ENCODE measurements at regions not wholly inside any gene's neighbourhood (a gene's known extent, or its start where the extent isn't known, plus 50 kb on each side); places are given as distances from the start of the nearest gene placed in this dataset.

DNA sequence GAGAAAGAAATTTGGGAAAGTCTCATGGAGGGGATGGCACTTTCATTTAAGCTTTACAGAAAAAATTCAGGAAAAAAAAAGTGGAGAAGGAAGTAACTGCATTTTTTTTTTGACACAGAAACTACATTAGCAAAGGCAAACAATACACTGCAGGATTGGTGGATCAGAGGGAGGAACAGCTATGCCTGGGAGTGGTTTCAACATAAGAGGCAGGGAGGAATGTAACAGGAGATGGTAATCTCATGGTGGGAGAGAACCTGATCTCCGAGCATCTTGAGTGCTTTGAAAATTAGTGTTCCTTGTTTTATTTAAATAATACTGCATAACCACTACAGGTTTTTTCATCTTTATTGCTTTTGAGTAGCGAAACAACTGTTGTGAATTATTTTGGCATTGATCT, 249.4 kb downstream of the FAM170A start:
- TF ChIP-seq SIN3A (IDR thresholded peaks at IDR 0.05; ENCODE audit: borderline replicate concordance, low read depth, low read length), result no peak
- TF ChIP-seq GABPA (IDR thresholded peaks at IDR 0.05; ENCODE audit: low read depth), result no peak
- no peak for TF ChIP-seq YY1 (IDR thresholded peaks at IDR 0.05; ENCODE audit: low read depth)
- Histone ChIP-seq H3K4me2 (no peak overlapping the region), H4K20me1 (ENCODE audit: insufficient read depth) (no peaks in the 10 kb centered on the region), H3K9ac (no peak overlapping the region), H3F3A (replicated peaks; ENCODE audit: insufficient read depth) (no peaks in the 10 kb centered on the region), H3K27ac (ENCODE audit: low read depth in 2 of 2, low read length in 1 of 2) (no peak overlapping the region), H3K36me3 (replicated peaks in 1 of 2; ENCODE audit: control insufficient read depth in 1 of 2, insufficient read depth in 2 of 2, low read length in 1 of 2) (no peaks in the 10 kb centered on the region), H3K27me3 (ENCODE audit: insufficient read depth) (no peaks in the 10 kb centered on the region), H3K9me3 (no peaks in the 10 kb centered on the region; the same call in 1 of the 2 replicates), H3K4me3 (ENCODE audit: low read depth in 2 of 2, low read length in 1 of 2) (no peak overlapping the region), H3K79me2 (ENCODE audit: insufficient read depth) (no peaks in the 10 kb centered on the region), H2AFZ (ENCODE audit: low read depth) (no peak overlapping the region), H3K9me2 (no peaks in the 10 kb centered on the region), H3K4me1 (ENCODE audit: control insufficient read depth in 1 of 2, insufficient read depth in 2 of 2, low read depth in 1 of 2, low read length in 1 of 2) (peaks cover 0 to 1% of the 10 kb centered on the region in 2 experiments; a peak in 1 of 4 replicates)
- POLR2A ChIA-PET, result no interaction called here
- DNase-seq, result no peak
- CTCF ChIA-PET, result no interaction called here
- 42% methylated on average over 2 of the region's 2 CpGs for WGBS (ENCODE audit: low lambda C conversion rate)

DNA sequence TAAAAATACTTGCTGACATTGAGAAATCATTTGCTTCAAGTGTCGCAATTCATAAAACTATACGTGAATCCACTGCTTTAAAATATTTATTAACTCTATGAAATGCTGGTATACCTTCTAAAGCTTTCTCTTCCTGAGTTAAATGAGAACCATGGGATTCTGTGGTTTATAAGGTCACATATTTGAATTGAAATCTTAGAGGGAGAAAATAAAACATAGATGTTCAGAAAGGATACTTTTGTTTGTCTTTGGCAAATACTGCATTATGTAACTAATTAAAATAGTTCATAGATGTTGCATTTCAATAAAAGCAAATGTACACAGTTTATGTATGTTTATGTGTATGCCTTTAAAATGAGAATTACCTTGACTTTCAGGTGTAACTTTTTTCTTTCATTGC, 250.1 kb downstream of the FAM170A start:
- H3K9ac ChIP-seq, result no peak overlapping the region
- ChIA-PET POLR2A (no interaction called here), CTCF (no interaction called here)
- no peak overlapping the region for H3K4me3 ChIP-seq (ENCODE audit: low read depth in 2 of 2, low read length in 1 of 2)
- no peak overlapping the region for H2AFZ ChIP-seq (ENCODE audit: low read depth)
- H3K36me3 ChIP-seq (replicated peaks in 1 of 2; ENCODE audit: control insufficient read depth in 1 of 2, insufficient read depth in 2 of 2, low read length in 1 of 2), result no peaks in the 10 kb centered on the region
- WGBS (ENCODE audit: low lambda C conversion rate), result 72% methylated on average over 2 of the region's 2 CpGs
- no peaks in the 10 kb centered on the region for H3K9me2 ChIP-seq
- H3K79me2 ChIP-seq (ENCODE audit: insufficient read depth), result no peaks in the 10 kb centered on the region
- H3K27ac ChIP-seq (ENCODE audit: low read depth in 2 of 2, low read length in 1 of 2), result no peak overlapping the region
- no peaks in the 10 kb centered on the region; the same call in 1 of the 2 replicates for H3K9me3 ChIP-seq
- H3K4me1 ChIP-seq (ENCODE audit: control insufficient read depth in 1 of 2, insufficient read depth in 2 of 2, low read depth in 1 of 2, low read length in 1 of 2), result no peaks in the 10 kb centered on the region
- no peak overlapping the region for H3K4me2 ChIP-seq
- no peaks in the 10 kb centered on the region for H3K27me3 ChIP-seq (ENCODE audit: insufficient read depth)
- H4K20me1 ChIP-seq (ENCODE audit: insufficient read depth), result no peaks in the 10 kb centered on the region
- no peaks in the 10 kb centered on the region for H3F3A ChIP-seq (replicated peaks; ENCODE audit: insufficient read depth)
- DNase-seq, result no peak
- no peak for TF ChIP-seq CHD2 (IDR thresholded peaks at IDR 0.05; ENCODE audit: low read length, partially characterized antibody)
- no peak for TF ChIP-seq SMC3 (IDR thresholded peaks at IDR 0.05; ENCODE audit: low read depth, low read length)
- TF ChIP-seq, protein P1, sequence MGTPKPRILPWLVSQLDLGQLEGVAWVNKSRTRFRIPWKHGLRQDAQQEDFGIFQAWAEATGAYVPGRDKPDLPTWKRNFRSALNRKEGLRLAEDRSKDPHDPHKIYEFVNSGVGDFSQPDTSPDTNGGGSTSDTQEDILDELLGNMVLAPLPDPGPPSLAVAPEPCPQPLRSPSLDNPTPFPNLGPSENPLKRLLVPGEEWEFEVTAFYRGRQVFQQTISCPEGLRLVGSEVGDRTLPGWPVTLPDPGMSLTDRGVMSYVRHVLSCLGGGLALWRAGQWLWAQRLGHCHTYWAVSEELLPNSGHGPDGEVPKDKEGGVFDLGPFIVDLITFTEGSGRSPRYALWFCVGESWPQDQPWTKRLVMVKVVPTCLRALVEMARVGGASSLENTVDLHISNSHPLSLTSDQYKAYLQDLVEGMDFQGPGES (IDR thresholded peaks at IDR 0.05; ENCODE audit: low read depth, low read length), result no peak
- no peak for TF ChIP-seq TAF1 (IDR thresholded peaks at IDR 0.05; ENCODE audit: borderline replicate concordance, low read depth, low read length)
- no peak for TF ChIP-seq TCF12 (IDR thresholded peaks at IDR 0.05)
- TF ChIP-seq RCOR1 (IDR thresholded peaks at IDR 0.05; ENCODE audit: low read length), result no peak
- no peak for TF ChIP-seq SIN3A (IDR thresholded peaks at IDR 0.05; ENCODE audit: borderline replicate concordance, low read depth, low read length)
- TF ChIP-seq, protein P2, sequence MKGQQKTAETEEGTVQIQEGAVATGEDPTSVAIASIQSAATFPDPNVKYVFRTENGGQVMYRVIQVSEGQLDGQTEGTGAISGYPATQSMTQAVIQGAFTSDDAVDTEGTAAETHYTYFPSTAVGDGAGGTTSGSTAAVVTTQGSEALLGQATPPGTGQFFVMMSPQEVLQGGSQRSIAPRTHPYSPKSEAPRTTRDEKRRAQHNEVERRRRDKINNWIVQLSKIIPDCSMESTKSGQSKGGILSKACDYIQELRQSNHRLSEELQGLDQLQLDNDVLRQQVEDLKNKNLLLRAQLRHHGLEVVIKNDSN (IDR thresholded peaks at IDR 0.05; ENCODE audit: borderline replicate concordance, low read depth), result no peak
- TF ChIP-seq, protein P3, sequence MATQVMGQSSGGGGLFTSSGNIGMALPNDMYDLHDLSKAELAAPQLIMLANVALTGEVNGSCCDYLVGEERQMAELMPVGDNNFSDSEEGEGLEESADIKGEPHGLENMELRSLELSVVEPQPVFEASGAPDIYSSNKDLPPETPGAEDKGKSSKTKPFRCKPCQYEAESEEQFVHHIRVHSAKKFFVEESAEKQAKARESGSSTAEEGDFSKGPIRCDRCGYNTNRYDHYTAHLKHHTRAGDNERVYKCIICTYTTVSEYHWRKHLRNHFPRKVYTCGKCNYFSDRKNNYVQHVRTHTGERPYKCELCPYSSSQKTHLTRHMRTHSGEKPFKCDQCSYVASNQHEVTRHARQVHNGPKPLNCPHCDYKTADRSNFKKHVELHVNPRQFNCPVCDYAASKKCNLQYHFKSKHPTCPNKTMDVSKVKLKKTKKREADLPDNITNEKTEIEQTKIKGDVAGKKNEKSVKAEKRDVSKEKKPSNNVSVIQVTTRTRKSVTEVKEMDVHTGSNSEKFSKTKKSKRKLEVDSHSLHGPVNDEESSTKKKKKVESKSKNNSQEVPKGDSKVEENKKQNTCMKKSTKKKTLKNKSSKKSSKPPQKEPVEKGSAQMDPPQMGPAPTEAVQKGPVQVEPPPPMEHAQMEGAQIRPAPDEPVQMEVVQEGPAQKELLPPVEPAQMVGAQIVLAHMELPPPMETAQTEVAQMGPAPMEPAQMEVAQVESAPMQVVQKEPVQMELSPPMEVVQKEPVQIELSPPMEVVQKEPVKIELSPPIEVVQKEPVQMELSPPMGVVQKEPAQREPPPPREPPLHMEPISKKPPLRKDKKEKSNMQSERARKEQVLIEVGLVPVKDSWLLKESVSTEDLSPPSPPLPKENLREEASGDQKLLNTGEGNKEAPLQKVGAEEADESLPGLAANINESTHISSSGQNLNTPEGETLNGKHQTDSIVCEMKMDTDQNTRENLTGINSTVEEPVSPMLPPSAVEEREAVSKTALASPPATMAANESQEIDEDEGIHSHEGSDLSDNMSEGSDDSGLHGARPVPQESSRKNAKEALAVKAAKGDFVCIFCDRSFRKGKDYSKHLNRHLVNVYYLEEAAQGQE (IDR thresholded peaks at IDR 0.05; ENCODE audit: low read depth, low read length), result no peak
- TF ChIP-seq MXI1 (IDR thresholded peaks at IDR 0.05; ENCODE audit: low read depth, low read length), result no peak
- TF ChIP-seq, protein P4, sequence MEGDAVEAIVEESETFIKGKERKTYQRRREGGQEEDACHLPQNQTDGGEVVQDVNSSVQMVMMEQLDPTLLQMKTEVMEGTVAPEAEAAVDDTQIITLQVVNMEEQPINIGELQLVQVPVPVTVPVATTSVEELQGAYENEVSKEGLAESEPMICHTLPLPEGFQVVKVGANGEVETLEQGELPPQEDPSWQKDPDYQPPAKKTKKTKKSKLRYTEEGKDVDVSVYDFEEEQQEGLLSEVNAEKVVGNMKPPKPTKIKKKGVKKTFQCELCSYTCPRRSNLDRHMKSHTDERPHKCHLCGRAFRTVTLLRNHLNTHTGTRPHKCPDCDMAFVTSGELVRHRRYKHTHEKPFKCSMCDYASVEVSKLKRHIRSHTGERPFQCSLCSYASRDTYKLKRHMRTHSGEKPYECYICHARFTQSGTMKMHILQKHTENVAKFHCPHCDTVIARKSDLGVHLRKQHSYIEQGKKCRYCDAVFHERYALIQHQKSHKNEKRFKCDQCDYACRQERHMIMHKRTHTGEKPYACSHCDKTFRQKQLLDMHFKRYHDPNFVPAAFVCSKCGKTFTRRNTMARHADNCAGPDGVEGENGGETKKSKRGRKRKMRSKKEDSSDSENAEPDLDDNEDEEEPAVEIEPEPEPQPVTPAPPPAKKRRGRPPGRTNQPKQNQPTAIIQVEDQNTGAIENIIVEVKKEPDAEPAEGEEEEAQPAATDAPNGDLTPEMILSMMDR (IDR thresholded peaks at IDR 0.05), result no peak
- TF ChIP-seq, protein P5, sequence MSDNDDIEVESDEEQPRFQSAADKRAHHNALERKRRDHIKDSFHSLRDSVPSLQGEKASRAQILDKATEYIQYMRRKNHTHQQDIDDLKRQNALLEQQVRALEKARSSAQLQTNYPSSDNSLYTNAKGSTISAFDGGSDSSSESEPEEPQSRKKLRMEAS (IDR thresholded peaks at IDR 0.05; ENCODE audit: low read depth), result no peak
- no peak for TF ChIP-seq MEF2A (IDR thresholded peaks at IDR 0.05; ENCODE audit: borderline replicate concordance, low read depth)
- TF ChIP-seq RXRA (IDR thresholded peaks at IDR 0.05; ENCODE audit: borderline replicate concordance, low read depth), result no peak
- TF ChIP-seq, protein P6, sequence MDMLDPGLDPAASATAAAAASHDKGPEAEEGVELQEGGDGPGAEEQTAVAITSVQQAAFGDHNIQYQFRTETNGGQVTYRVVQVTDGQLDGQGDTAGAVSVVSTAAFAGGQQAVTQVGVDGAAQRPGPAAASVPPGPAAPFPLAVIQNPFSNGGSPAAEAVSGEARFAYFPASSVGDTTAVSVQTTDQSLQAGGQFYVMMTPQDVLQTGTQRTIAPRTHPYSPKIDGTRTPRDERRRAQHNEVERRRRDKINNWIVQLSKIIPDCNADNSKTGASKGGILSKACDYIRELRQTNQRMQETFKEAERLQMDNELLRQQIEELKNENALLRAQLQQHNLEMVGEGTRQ (IDR thresholded peaks at IDR 0.05; ENCODE audit: borderline replicate concordance, low read depth, low read length), result no peak
- TF ChIP-seq EZH2phosphoT487 (IDR thresholded peaks at IDR 0.05; ENCODE audit: borderline replicate concordance, low read depth), result no peak
